GM21528 (cell line): ENCODE measurements at regions not wholly inside any gene's neighbourhood (a gene's known extent, or its start where the extent isn't known, plus 50 kb on each side); places are given as distances from the start of the nearest gene placed in this dataset.

Experiments
- ATAC-seq: cut with Tn5 transposase; IDR thresholded peaks from one replicate; pipeline ENCODE4 v1.9.1; 2021; ENCODE audit warnings: mild to moderate bottlenecking, moderate library complexity; ENCODE audit not compliant: unreplicated experiment, low FRiP score

GRCh38 chr2:104656571-104657163 is 197.2 kb upstream of the POU3F3 start:
- ATAC-seq: no peak

DNA sequence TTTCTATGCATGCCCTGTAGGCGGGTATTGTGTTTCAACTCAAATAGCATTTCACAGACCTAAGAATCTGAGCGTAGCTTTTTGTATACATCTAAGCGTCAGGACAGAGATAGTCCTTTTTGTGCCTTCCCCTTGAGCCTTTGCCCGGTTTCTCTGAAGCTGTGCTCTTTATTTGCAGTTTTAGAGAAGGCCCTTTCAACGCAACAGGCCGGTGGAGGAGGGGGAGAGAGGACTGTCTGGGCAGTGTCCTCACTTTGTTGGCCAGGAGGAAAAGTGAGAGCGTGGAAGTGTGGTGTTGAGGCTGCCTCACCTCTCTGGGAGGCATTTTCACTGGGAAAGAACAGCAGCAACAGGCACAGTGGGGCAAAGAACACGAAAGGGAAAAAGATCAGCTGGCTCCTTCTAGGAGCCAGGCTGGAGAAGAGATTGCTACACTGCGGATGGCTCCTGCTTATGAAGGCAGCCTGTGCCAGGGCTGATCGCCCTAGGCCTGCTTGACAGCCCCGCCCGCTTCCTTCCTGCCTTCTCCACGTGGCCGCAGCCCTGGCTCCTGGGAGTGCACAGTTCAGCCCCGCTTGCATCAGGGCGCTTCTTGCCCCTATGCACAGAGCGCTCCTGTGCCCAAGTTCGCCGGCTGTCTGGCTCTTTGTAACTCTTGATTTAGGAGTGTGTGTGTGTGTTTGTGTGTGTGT is 195.6 kb upstream of the POU3F3 start:
- no peak for ATAC-seq

DNA sequence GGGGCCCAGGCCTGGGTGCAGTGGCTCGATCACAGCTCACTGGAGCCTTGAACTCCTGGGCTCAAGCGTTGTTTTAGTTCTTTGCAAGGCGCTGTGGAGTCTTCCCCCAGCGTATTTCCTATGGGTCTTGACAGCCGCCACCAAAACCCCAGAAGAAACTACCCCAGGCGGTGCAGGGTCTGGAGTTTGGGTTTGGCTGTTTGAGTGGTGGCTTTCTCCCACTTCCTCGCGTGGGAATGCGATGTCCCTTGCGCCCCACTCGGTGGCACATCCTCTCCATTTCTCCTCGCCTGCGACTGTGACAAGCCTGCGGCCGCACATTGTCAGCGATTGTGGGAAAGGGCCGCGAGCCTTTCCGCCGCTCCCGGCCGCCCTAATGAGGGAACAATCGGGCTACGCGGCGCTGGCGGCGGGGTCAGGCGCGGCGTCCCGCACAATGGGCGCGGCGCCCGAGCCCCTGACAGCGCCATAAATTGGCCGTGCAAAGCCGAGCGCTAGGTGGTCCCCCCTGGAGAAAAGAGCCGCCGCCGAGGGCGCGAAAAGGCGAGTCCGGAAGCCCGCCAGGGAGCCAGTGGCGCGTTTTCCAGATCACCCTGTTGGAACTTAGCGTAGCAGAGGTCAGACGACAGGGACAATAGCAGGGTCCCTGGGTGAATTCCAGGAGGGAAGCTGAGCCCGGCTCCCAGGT is 194.9 kb upstream of the POU3F3 start:
- ATAC-seq: no peak

DNA sequence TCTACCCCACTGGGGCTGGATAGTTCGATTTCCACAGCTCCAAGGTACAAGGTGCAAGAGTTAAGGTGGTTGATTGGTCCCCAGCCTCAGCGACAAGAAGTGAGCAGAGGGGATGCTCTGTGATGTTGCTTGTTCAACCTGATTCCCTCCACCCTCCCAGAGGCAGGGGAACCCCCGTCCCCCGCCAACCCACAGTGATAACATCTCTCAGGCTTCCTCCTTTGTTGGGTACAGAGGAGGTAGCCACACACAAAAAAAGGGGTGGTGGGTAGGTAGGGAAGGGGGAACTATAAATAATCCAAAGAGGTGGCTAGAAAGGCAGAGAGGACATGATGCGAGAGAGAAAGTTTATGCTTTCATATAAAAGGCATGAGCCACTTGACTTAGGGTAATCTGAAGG is 192.9 kb upstream of the POU3F3 start:
- ATAC-seq: no peak

- no peak for ATAC-seq
Measured at GRCh38 chr2:104664672-104665071, 189.2 kb upstream of the POU3F3 start.

GRCh38 chr2:104668631-104669030 is 185.3 kb upstream of the POU3F3 start:
- no peak for ATAC-seq

DNA sequence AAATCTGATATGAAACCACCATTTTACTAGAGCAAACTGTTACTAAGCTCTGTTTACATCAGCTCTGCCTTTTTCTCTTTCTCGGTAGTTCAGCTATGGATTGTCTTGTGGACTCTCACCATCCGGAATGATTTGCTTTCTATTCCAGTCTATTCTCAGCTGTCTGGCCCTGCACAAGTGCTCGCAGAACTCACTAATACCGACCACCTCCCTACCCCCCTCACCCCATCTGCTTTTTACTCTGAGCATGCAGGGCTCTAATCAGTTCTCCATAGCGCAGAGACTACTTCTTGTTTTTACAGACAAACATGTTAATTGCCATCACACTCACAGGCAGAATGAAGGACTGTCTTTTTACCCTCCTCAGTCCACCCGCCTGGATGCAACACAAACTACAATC is 180.7 kb upstream of the POU3F3 start:
- ATAC-seq: no peak

DNA sequence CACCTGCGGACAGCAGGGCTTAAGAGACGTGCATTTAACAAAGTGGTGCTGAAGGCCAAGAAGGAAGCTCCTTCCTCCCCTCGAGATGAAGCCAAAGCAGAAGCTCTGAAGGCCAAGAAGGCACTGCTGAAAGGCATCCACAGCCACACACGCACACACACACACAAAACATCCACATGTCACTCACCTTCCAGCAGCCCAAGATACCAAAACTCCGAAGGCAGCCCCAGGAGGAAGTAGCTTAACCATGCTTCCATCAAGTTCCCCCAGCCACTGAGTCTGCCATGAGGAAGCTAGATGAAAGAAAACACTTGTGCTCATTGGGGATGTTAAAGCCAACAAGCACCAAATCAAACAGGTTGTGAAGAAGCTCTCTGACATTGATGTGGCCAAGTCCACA is 175.7 kb upstream of the POU3F3 start:
- no peak for ATAC-seq

DNA sequence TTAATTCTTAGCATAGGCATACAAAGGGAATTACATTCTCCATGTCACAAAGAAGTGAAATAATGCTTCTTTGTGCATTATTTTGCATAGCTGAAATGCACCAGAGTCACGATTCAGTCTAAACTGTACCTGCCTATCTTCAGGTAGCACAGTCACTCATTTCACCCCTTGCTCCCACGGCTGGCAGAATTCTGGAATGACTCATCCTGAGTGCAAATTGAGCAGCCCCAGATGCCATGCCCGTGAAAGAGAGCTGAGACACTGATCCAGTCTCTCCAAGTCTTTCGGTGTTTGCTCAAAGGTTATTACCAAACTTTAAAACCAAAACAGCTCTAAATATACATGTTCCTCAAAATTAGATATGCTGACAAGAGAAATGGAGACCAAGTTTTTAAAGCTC is 168.3 kb upstream of the POU3F3 start:
- no peak for ATAC-seq

DNA sequence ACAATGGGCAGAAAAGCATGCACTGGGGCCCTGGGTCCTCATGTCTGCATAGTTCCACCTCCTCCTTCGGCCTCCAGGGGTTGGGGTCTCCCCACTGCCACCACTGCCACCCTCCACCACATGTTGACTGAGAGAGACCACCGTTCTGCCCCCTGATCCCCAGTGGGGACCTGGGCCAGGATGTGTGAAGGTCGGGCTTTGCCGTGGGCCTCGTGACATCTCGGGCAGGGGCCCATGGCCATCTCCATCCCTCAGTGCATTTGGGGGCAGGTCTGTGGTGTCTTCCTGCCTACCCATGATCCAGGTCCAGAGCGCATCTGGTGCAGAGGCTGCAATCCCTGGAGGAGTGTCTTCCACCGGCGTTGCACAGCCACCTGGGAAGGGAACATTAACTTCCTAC is 166.8 kb upstream of the POU3F3 start:
- ATAC-seq: no peak

DNA sequence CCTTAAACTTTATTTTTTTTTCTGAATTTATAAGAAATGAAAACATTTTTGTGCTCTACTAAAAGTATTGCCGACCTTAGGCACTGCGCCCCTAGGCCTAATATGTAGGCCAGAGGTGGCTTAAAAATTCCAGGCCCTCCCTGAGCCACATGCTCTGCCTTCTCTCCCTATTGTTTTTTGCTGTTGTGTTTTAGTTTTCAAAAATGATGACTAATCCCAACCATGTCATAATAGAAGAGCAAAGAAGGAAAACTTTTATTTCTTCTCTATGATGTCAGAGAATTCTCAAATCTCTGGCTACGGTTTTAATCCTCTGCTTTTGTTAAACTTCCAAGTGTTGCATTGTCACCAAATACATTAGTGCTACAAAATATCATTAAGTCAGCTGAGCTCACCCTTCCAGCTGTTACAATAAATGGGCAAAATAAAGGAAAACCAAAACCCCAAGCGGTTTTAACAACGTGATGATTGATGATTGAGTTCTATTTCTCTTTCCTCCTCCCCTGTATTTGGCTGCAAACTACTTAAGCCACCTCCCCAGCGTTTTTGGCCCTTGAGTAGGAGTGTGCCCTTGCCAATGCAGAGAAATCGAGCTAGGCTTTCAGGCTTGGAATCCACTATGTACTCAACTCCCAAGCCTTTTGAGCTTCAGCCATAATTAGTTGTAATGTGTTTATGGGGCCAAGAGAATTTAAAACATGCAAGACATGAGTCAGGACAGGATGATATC is 163.5 kb upstream of the POU3F3 start:
- no peak for ATAC-seq

- no peak for ATAC-seq
Measured at GRCh38 chr2:104698276-104698675, 155.6 kb upstream of the POU3F3 start.

DNA sequence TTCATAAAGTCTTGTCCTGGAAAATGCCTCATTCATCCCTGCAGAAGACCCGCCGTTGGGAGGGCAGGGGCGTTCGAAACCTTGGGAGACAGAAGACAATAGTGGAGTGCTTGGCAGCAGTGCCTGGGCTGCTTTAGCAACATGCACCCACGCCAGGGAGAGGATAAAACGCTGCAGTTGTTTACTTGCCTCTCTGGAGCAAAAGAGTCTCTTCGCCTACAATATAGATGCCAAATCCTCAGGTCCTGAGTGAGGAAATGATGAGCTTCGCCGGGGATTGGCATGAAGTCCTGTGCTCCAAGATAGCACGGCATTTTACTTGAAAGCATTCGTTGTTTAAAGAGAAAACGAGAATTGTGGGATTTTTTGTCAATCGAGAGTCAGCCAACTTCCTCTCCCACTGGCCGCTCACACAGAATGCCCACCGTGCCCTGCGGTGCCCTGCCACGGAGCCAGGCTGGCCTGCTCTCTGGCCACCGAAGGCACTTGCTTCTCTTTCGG is 152.5 kb upstream of the POU3F3 start:
- ATAC-seq: no peak

GRCh38 chr2:104702031-104702850 is 151.7 kb upstream of the POU3F3 start:
- ATAC-seq: no peak

- no peak for ATAC-seq
Measured at GRCh38 chr2:104703669-104704068, 150.2 kb upstream of the POU3F3 start.

- ATAC-seq: no peak
Measured at GRCh38 chr2:104704496-104705245, 149.2 kb upstream of the POU3F3 start.

DNA sequence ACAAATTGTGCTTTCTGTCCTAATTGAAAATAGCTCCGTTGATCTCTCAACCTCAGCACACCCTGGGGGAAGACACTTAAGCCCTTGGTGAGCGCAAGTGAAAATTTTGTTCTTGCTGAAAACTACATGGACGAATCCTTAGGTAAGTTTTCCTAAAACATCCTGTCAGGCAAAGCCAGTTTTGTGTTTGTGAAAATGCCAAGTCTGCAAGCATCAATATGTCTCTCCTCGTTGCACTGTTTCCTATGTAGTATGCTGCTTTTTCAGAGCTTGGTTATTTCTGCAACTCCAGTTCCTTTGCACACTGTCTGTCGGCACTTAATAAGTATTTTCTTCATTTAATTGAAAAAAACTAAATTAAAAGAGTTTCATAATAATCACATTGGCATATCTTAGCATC is 146.9 kb upstream of the POU3F3 start:
- no peak for ATAC-seq

GRCh38 chr2:104708967-104709366 is 144.9 kb upstream of the POU3F3 start:
- ATAC-seq: no peak

DNA sequence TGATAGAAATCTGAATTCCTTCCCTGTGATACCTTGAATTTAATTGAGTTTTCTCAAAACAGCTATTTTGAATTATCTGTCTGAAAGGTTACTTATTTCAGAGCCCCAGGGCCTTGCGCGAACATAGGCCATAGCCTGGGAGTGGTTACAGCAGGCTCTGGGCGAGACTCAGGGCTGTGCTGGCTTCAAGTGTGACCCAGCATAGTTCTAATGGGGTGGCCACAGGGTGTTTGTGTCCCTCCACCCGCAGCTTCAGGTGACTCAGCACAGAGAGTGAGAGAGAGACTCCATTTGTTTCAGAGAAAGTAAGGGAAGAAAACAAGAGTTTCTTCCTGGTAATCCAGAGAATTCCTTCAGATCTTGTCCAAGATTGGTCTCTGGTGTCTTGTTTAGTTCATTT is 137.9 kb upstream of the POU3F3 start:
- ATAC-seq: no peak
